Cortex of kidney (tissue), 1 donor: ENCODE measurements at regions not wholly inside any gene's neighbourhood (a gene's known extent, or its start where the extent isn't known, plus 50 kb on each side); places are given as distances from the start of the nearest gene placed in this dataset.
"Not testable (repeated sequence)": the region's sequence is repeated elsewhere in the genome, so short reads cannot be mapped to it uniquely, and the experiment has no call there.

Experiments
- DNase-seq: peaks from one replicate; lab custom pipeline; 2025; lab: John Stamatoyannopoulos, UW

- no peak for DNase-seq
Measured at GRCh38 chr1:244297087-244297486, 154.6 kb downstream of the ADSS2 start.

GRCh38 chr1:244297616-244298015 is 154.1 kb downstream of the ADSS2 start:
- DNase-seq = no peak

- DNase-seq = not testable (repeated sequence)
Measured at GRCh38 chr1:244300029-244300375, 151.7 kb downstream of the ADSS2 start.

GRCh38 chr1:244301595-244302130 is 150.0 kb downstream of the ADSS2 start:
- no peak for DNase-seq

- DNase-seq = no peak
Measured at GRCh38 chr1:244302876-244303609, 148.7 kb downstream of the ADSS2 start.

- no peak for DNase-seq
Measured at GRCh38 chr1:244303610-244303969, 148.1 kb downstream of the ADSS2 start.

- DNase-seq = no peak
Measured at GRCh38 chr1:244304156-244304555, 147.6 kb downstream of the ADSS2 start.

GRCh38 chr1:244304656-244305055 is 147.1 kb downstream of the ADSS2 start:
- no peak for DNase-seq

GRCh38 chr1:244305776-244306341 is 145.8 kb downstream of the ADSS2 start:
- DNase-seq = no peak

- DNase-seq = no peak
Measured at GRCh38 chr1:244306544-244306943, 145.2 kb downstream of the ADSS2 start.

- not testable (repeated sequence) for DNase-seq
Measured at GRCh38 chr1:244309191-244309590, 142.5 kb downstream of the ADSS2 start.

GRCh38 chr1:244311784-244312532 is 139.8 kb downstream of the ADSS2 start:
- DNase-seq = peak; percentile 21

GRCh38 chr1:244313346-244313745 is 138.4 kb downstream of the ADSS2 start:
- DNase-seq = no peak

GRCh38 chr1:244314921-244315559 is 136.7 kb downstream of the ADSS2 start:
- DNase-seq = no peak

GRCh38 chr1:244315996-244316395 is 135.7 kb downstream of the ADSS2 start:
- no peak for DNase-seq

- no peak for DNase-seq
Measured at GRCh38 chr1:244316407-244316806, 135.3 kb downstream of the ADSS2 start.

- no peak for DNase-seq
Measured at GRCh38 chr1:244316986-244317655, 134.6 kb downstream of the ADSS2 start.

GRCh38 chr1:244318078-244318477 is 133.6 kb downstream of the ADSS2 start:
- no peak for DNase-seq

GRCh38 chr1:244318512-244318911 is 133.2 kb downstream of the ADSS2 start:
- no peak for DNase-seq

GRCh38 chr1:244319283-244320132 is 132.2 kb downstream of the ADSS2 start:
- DNase-seq = no peak

- DNase-seq = no peak
Measured at GRCh38 chr1:244322181-244322580, 129.5 kb downstream of the ADSS2 start.
